ENCODE measurements at regions not wholly inside any gene's neighbourhood (a gene's known extent, or its start where the extent isn't known, plus 50 kb on each side); places are given as distances from the start of the nearest gene placed in this dataset.

- TF ChIP-seq POLR2A (IDR thresholded peaks at IDR 0.05) (no peak), CTCF (IDR thresholded peaks at IDR 0.05) (no peak)
Measured at GRCh38 chr1:114270282-114270681, 116.6 kb upstream of the SYT6 start.

Measured in adrenal gland (tissue), 5 donors.